D341Med (cell line): ENCODE measurements at regions not wholly inside any gene's neighbourhood (a gene's known extent, or its start where the extent isn't known, plus 50 kb on each side); places are given as distances from the start of the nearest gene placed in this dataset.
"Not testable (repeated sequence)": the region's sequence is repeated elsewhere in the genome, so short reads cannot be mapped to it uniquely, and the experiment has no call there.

Experiments used
- DNase-seq: peaks from one replicate; pipeline ENCODE4 v3.0.0; 2012; ENCODE audit warnings: low spot score

- no peak for DNase-seq
Measured at GRCh38 chr1:80533093-80533492, 1267.6 kb upstream of the ADGRL2 start.

- DNase-seq: no peak
Measured at GRCh38 chr1:80531182-80531581, 1269.6 kb upstream of the ADGRL2 start.

GRCh38 chr1:80529546-80529945 is 1271.2 kb upstream of the ADGRL2 start:
- no peak for DNase-seq

GRCh38 chr1:80523861-80524260 is 1276.9 kb upstream of the ADGRL2 start:
- DNase-seq: no peak

GRCh38 chr1:80523071-80523470 is 1277.7 kb upstream of the ADGRL2 start:
- not testable (repeated sequence) for DNase-seq

- DNase-seq: no peak
Measured at GRCh38 chr1:80520949-80521348, 1279.8 kb upstream of the ADGRL2 start.

GRCh38 chr1:80517062-80517461 is 1283.7 kb upstream of the ADGRL2 start:
- DNase-seq: no peak

- DNase-seq: no peak
Measured at GRCh38 chr1:80509965-80510522, 1290.7 kb upstream of the ADGRL2 start.

- DNase-seq: no peak
Measured at GRCh38 chr1:80506216-80506615, 1294.5 kb upstream of the ADGRL2 start.

GRCh38 chr1:80498673-80499072 is 1302.1 kb upstream of the ADGRL2 start:
- no peak for DNase-seq

- DNase-seq: no peak
Measured at GRCh38 chr1:80495806-80496205, 1304.9 kb upstream of the ADGRL2 start.

- no peak for DNase-seq
Measured at GRCh38 chr1:80472145-80472544, 1328.6 kb upstream of the ADGRL2 start.

GRCh38 chr1:80468356-80468755 is 1332.4 kb upstream of the ADGRL2 start:
- DNase-seq: no peak

GRCh38 chr1:80462006-80462405 is 1338.7 kb upstream of the ADGRL2 start:
- DNase-seq: no peak

GRCh38 chr1:80457409-80457808 is 1343.3 kb upstream of the ADGRL2 start:
- DNase-seq: no peak

GRCh38 chr1:80453775-80454174 is 1347.0 kb upstream of the ADGRL2 start:
- no peak for DNase-seq

- DNase-seq: no peak
Measured at GRCh38 chr1:80450711-80451110, 1350.0 kb upstream of the ADGRL2 start.

GRCh38 chr1:80448081-80448480 is 1352.7 kb upstream of the ADGRL2 start:
- DNase-seq: no peak

GRCh38 chr1:80447526-80447925 is 1353.2 kb upstream of the ADGRL2 start:
- DNase-seq: no peak

GRCh38 chr1:80445033-80445432 is 1355.7 kb upstream of the ADGRL2 start:
- no peak for DNase-seq

GRCh38 chr1:80444171-80444570 is 1356.6 kb upstream of the ADGRL2 start:
- DNase-seq: no peak

GRCh38 chr1:80441664-80442063 is 1359.1 kb upstream of the ADGRL2 start:
- DNase-seq: no peak

GRCh38 chr1:80436851-80437250 is 1363.9 kb upstream of the ADGRL2 start:
- no peak for DNase-seq

GRCh38 chr1:80427881-80428280 is 1372.9 kb upstream of the ADGRL2 start:
- no peak for DNase-seq

GRCh38 chr1:80424249-80424648 is 1376.5 kb upstream of the ADGRL2 start:
- DNase-seq: no peak
